ENCODE measurements at regions not wholly inside any gene's neighbourhood (a gene's known extent, or its start where the extent isn't known, plus 50 kb on each side); places are given as distances from the start of the nearest gene placed in this dataset.

DNA sequence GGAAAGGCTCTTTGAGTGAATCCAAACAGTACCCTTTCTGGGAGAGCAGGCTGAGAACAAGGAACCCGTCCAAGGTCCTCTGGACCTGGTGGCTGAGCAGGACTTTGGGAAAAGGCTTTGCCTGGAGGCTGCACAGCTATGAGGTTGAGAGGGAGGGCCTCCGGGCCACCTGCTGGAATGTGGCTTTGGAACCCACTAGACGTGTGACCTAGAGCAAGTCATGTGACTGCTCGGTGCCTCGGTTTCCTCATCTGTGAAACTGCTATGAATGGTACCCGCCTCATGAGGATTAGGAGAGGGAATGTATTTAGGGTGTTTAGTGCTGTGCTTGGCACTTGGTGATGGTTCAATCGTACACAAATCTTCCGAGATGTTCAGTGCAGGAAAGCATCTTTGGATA lies 50.4 kb downstream of the HAPSTR1 start:
- H3K9me3 Mint-ChIP-seq = no peaks in the 10 kb centered on the region
- no peaks in the 10 kb centered on the region for H3K4me1 Mint-ChIP-seq
- no peak for TF ChIP-seq CTCF (IDR thresholded peaks at IDR 0.05; ENCODE audit: unreplicated experiment in 3 of 3)
- H3K36me3 Mint-ChIP-seq (ENCODE audit: low read depth) = peaks cover 7% of the 10 kb centered on the region
- H3K27me3 Mint-ChIP-seq (ENCODE audit: low read depth) = peaks cover 14% of the 10 kb centered on the region
- no peak overlapping the region for H3K27ac Mint-ChIP-seq
- no peak overlapping the region for H3K4me3 Mint-ChIP-seq

- Mint-ChIP-seq H3K36me3 (ENCODE audit: low read depth) (peaks cover 7% of the 10 kb centered on the region), H3K27me3 (ENCODE audit: low read depth) (peaks cover 11% of the 10 kb centered on the region), H3K4me3 (no peak overlapping the region), H3K4me1 (peaks cover 5% of the 10 kb centered on the region), H3K9me3 (no peaks in the 10 kb centered on the region), H3K27ac (no peak overlapping the region)
- TF ChIP-seq CTCF (IDR thresholded peaks at IDR 0.05; ENCODE audit: unreplicated experiment in 3 of 3) = no peak
Observed at GRCh38 chr16:9144106-9144505, 52.7 kb downstream of the HAPSTR1 start.

- no peak overlapping the region for H3K27ac Mint-ChIP-seq
- no peaks in the 10 kb centered on the region for H3K9me3 Mint-ChIP-seq
- peaks cover 3% of the 10 kb centered on the region for H3K36me3 Mint-ChIP-seq (ENCODE audit: low read depth)
- no peak overlapping the region for H3K4me3 Mint-ChIP-seq
- peaks cover 8% of the 10 kb centered on the region for H3K27me3 Mint-ChIP-seq (ENCODE audit: low read depth)
- no peak for TF ChIP-seq CTCF (IDR thresholded peaks at IDR 0.05; ENCODE audit: unreplicated experiment in 3 of 3)
- peaks cover 5% of the 10 kb centered on the region for H3K4me1 Mint-ChIP-seq
Observed at GRCh38 chr16:9148374-9149015, 57.1 kb downstream of the HAPSTR1 start.

DNA sequence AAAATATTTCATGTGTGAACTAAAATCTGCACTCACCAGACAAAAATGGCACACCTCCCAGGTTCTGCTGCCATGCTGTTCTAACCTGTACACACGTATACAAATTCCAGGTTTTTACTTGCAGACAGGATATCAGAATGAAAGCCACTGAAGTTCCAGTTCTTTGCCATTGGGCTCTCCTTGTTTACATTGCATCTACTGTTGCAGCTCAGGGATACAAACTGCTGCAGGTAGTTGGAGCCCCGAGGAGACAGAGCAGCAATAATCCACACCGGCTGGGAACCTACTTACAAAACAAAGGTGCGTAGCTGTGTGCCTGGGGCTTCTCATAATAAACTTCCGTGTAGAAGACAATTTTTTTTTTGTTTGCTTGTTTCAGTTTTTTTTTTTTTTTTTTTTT lies 59.6 kb downstream of the HAPSTR1 start:
- Mint-ChIP-seq H3K27me3 (ENCODE audit: low read depth) (peaks cover 14% of the 10 kb centered on the region), H3K36me3 (ENCODE audit: low read depth) (no peaks in the 10 kb centered on the region), H3K27ac (no peak overlapping the region), H3K9me3 (no peaks in the 10 kb centered on the region), H3K4me3 (no peak overlapping the region), H3K4me1 (peaks cover 5% of the 10 kb centered on the region)
- no peak for TF ChIP-seq CTCF (IDR thresholded peaks at IDR 0.05; ENCODE audit: unreplicated experiment in 3 of 3)

GRCh38 chr16:9151597-9151996 lies 60.2 kb downstream of the HAPSTR1 start:
- Mint-ChIP-seq H3K36me3 (ENCODE audit: low read depth) (no peaks in the 10 kb centered on the region), H3K27ac (no peak overlapping the region), H3K4me3 (no peak overlapping the region), H3K9me3 (no peaks in the 10 kb centered on the region), H3K4me1 (peaks cover 5% of the 10 kb centered on the region), H3K27me3 (ENCODE audit: low read depth) (peaks cover 14% of the 10 kb centered on the region)
- TF ChIP-seq CTCF (IDR thresholded peaks at IDR 0.05; ENCODE audit: unreplicated experiment in 3 of 3) = no peak
